Brain microvascular endothelial cell (primary cell): ENCODE measurements at regions not wholly inside any gene's neighbourhood (a gene's known extent, or its start where the extent isn't known, plus 50 kb on each side); places are given as distances from the start of the nearest gene placed in this dataset.

Experiments used
- DNase-seq: peaks from one replicate; pipeline ENCODE4 v3.0.0-alpha.2; 2020
- H3K27ac ChIP-seq: fragments of 250-450 bp; sonication (Bioruptor Pico); 2 replicates; pipeline ENCODE4 v1.5.1; 2020; ENCODE audit warnings: mild to moderate bottlenecking, moderate library complexity
- H3K27me3 ChIP-seq: fragments of 250-450 bp; sonication (Bioruptor Pico); replicated peaks from 2 replicates; pipeline ENCODE4 v1.5.1; 2020; ENCODE audit warnings: mild to moderate bottlenecking
- H3K36me3 ChIP-seq: fragments of 250-450 bp; sonication (Bioruptor Pico); replicated peaks from 2 replicates; pipeline ENCODE4 v1.5.1; 2020; ENCODE audit warnings: mild to moderate bottlenecking
- H3K4me3 ChIP-seq: 2 replicates; pipeline ENCODE4 v1.5.1; 2011; ENCODE audit warnings: low read depth, mild to moderate bottlenecking, control low read depth, low read length, moderate library complexity
- in situ Hi-C: cut with HindIII; loops from 2 replicates; pipeline ENCODE4 v1.10.0; 2017; ENCODE audit warnings: low sequenced_read_pairs, low pct_ligation_motif_present
- TF ChIP-seq, protein P1 (sequence below): IDR thresholded peaks from 2 replicates; pipeline ENCODE4 v1.5.1; 2011; ENCODE audit warnings: low read depth, mild to moderate bottlenecking, moderate library complexity, low read length, control low read depth, inconsistent platforms; ENCODE audit errors: missing control alignments

GRCh38 chr13:91127995-91128394 lies 219.5 kb upstream of the MIR17HG start:
- Histone ChIP-seq H3K4me3 (no peak overlapping the region), H3K27ac (no peak overlapping the region), H3K27me3 (no peaks in the 10 kb centered on the region), H3K36me3 (no peaks in the 10 kb centered on the region)
- TF ChIP-seq, protein P1, sequence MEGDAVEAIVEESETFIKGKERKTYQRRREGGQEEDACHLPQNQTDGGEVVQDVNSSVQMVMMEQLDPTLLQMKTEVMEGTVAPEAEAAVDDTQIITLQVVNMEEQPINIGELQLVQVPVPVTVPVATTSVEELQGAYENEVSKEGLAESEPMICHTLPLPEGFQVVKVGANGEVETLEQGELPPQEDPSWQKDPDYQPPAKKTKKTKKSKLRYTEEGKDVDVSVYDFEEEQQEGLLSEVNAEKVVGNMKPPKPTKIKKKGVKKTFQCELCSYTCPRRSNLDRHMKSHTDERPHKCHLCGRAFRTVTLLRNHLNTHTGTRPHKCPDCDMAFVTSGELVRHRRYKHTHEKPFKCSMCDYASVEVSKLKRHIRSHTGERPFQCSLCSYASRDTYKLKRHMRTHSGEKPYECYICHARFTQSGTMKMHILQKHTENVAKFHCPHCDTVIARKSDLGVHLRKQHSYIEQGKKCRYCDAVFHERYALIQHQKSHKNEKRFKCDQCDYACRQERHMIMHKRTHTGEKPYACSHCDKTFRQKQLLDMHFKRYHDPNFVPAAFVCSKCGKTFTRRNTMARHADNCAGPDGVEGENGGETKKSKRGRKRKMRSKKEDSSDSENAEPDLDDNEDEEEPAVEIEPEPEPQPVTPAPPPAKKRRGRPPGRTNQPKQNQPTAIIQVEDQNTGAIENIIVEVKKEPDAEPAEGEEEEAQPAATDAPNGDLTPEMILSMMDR: no peak
- in situ Hi-C loops: no loop called here
- DNase-seq: no peak

- DNase-seq: no peak
- no peaks in the 10 kb centered on the region for H3K36me3 ChIP-seq
- H3K27ac ChIP-seq: no peak overlapping the region
- no peak overlapping the region for H3K4me3 ChIP-seq
- TF ChIP-seq, protein P1: no peak
- in situ Hi-C loops: no loop called here
- H3K27me3 ChIP-seq: no peaks in the 10 kb centered on the region
Observed at GRCh38 chr13:91132381-91132780, 215.1 kb upstream of the MIR17HG start.

GRCh38 chr13:91132786-91133185 lies 214.7 kb upstream of the MIR17HG start:
- Histone ChIP-seq H3K4me3 (no peak overlapping the region), H3K36me3 (no peaks in the 10 kb centered on the region), H3K27ac (no peak overlapping the region), H3K27me3 (no peaks in the 10 kb centered on the region)
- TF ChIP-seq, protein P1: no peak
- in situ Hi-C loops: no loop called here
- peak; percentile 37 for DNase-seq

DNA sequence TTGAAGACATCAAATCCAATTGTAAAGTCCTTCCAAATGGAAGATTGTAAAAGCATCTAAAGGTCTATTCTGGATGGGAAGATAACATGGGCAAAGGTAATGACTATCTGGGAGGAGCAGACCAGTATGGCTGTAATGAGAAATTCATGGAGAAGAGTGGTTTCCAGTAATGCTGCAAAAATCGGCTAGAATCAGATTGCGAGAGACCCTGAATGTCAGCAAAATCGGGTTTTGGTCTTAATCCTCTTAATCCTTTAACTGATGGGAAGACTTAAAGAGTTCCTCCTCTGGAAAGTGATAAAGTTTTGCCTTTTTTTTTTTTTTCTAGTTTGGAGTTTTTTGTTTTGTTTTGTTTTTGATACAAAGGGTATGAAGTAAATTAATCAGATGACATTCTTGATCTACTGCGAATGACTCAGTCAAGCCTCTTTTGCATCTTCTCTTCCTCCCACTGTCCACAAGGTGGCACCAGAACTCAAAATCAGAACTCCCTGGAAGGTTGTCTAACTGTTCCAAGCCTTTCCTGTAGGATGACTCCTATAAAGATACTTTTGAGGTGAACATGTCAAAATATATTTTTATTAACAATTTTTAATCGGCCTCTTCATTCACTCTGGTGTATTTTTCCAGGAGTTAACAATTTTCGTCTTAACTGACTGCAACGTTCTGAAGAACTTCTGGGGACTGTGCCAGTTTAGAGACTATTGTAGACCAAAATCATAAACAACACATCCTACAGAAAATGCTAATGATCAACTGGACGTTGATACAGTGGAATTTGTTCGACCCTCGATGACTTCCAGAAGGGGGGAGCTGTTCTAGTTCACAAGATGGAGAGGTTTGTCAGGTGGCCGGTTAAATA lies 213.3 kb upstream of the MIR17HG start:
- in situ Hi-C loops: no loop called here
- H3K36me3 ChIP-seq: no peaks in the 10 kb centered on the region
- TF ChIP-seq, protein P1: peak; percentile 86
- H3K27me3 ChIP-seq: peaks cover 1% of the 10 kb centered on the region
- DNase-seq: peak; percentile 65
- no peak overlapping the region for H3K27ac ChIP-seq
- no peak overlapping the region for H3K4me3 ChIP-seq

DNA sequence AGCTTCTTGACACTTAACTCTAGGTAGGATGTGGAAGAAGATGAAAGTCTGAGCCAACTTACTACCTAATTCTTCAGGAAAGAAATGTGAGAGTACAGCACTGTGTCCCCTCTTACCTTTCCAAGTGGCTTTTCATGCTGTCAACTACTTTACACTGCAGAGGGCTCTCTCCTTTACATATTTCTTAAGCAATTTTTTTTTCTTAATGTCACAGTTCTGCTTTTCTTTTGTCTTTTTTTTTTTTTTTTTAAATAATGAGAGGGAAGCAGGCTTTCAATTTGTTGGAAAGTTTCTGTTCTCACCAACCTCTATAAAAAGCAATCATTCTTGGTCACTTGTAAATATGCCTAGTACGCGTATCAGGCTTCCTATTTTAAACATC lies 212.7 kb upstream of the MIR17HG start:
- in situ Hi-C loops: no loop called here
- TF ChIP-seq, protein P1: no peak
- DNase-seq: no peak

More for the DNA sequence above, 212.7 kb upstream of the MIR17HG start:
- no peak overlapping the region for H3K4me3 ChIP-seq
- H3K36me3 ChIP-seq: no peaks in the 10 kb centered on the region
- H3K27ac ChIP-seq: no peak overlapping the region
- H3K27me3 ChIP-seq: peaks cover 1% of the 10 kb centered on the region
